Transverse colon (tissue), 4 donors: ENCODE measurements at regions not wholly inside any gene's neighbourhood (a gene's known extent, or its start where the extent isn't known, plus 50 kb on each side); places are given as distances from the start of the nearest gene placed in this dataset.

Source experiments
- DNase-seq: peaks from one replicate; pipeline ENCODE4 v3.0.0-alpha.2; 2019
- H3K27ac ChIP-seq, 4 donors: fragments of 200-600 bp; sonication (generic); 2 replicates each; pipeline ENCODE4 v1.5.1; 2016 to 2018; ENCODE audit warnings: inconsistent platforms in 4 of 4
- H3K27me3 ChIP-seq: fragments of 200-600 bp; sonication (generic); 2 replicates; pipeline ENCODE4 v1.5.1; 2017; ENCODE audit warnings: inconsistent platforms
- H3K36me3 ChIP-seq, 4 donors: fragments of 200-600 bp; sonication (generic); 2 replicates each; pipeline ENCODE4 v1.5.1; 2017 to 2019; ENCODE audit warnings: inconsistent platforms in 4 of 4
- H3K4me1 ChIP-seq, 4 donors: fragments of 200-600 bp; sonication (generic); 2 replicates each; pipeline ENCODE4 v1.5.1; 2017 to 2020; ENCODE audit warnings: inconsistent platforms in 4 of 4
- H3K4me3 ChIP-seq, 4 donors: fragments of 200-600 bp; sonication (generic); 1 replicate in 1 of 4; 2 replicates in 3 of 4; pipeline versions ENCODE4 v1.5.1 to v1.6.1; 2017 to 2019; ENCODE audit warnings: inconsistent platforms in 4 of 4
- H3K9me3 ChIP-seq, 2 donors: fragments of 200-600 bp; sonication (generic); 2 replicates each; pipeline ENCODE4 v1.5.1; 2017 to 2019; ENCODE audit warnings: inconsistent platforms in 2 of 2
- EP300 ChIP-seq: sonication (generic); formaldehyde crosslinking; IDR thresholded peaks from one replicate; pipeline ENCODE4 v1.6.1; 2017; ENCODE audit warnings: antibody characterized with exemption, low read depth
- POLR2A ChIP-seq: fragments of 450-650 bp; IDR thresholded peaks from one replicate; pipeline ENCODE4 v1.6.1; 2016; ENCODE audit warnings: antibody characterized with exemption, mild to moderate bottlenecking, moderate library complexity
- POLR2AphosphoS5 ChIP-seq, 3 donors: sonication (generic); formaldehyde crosslinking; IDR thresholded peaks; one replicate each; pipeline ENCODE4 v1.6.1; 2016; ENCODE audit warnings: antibody characterized with exemption in 3 of 3
- WGBS, 2 donors: methylation state at CpG; one replicate each; pipeline ENCODE4 v1.1.5; 2018; ENCODE audit warnings: low coverage in 1 of 2; 5-methylcytosine and 5-hydroxymethylcytosine counted together
- in situ Hi-C, 4 donors: fragments of 200-750 bp; cut with MboI; loops; one replicate each; pipeline versions ENCODE4 v1.15.0 to v1.15.1; 2017; ENCODE audit warnings: low sequenced_read_pairs in 3 of 4, low pct_ligation_motif_present in 1 of 4, low pct_unique_long_range_greater_than_20kb in 1 of 4
- intact Hi-C: fragments of 100-400 bp; cut with DNase I; formaldehyde crosslinking; loops from one replicate; pipeline ENCODE4 v1.15.1; 2023; ENCODE audit warnings: low total_unique reads
- TF ChIP-seq, protein P1 (sequence below), 5 experiments: fragments of 200-600 bp in 3 of 5; fragments of 450-650 bp in 2 of 5; sonication (generic) in 3 of 5; IDR thresholded peaks; 1 replicate in 2 of 5; 2 replicates in 3 of 5; pipeline ENCODE4 v1.5.1; 2016 to 2017; ENCODE audit warnings: antibody characterized with exemption in 5 of 5, inconsistent platforms in 3 of 5, mild to moderate bottlenecking in 2 of 5, moderate library complexity in 1 of 5

- no peaks in the 10 kb centered on the region for H3K9me3 ChIP-seq
- no peak for DNase-seq
- no peak overlapping the region for H3K4me3 ChIP-seq
- no peaks in the 10 kb centered on the region for H3K36me3 ChIP-seq
- TF ChIP-seq, protein P1, sequence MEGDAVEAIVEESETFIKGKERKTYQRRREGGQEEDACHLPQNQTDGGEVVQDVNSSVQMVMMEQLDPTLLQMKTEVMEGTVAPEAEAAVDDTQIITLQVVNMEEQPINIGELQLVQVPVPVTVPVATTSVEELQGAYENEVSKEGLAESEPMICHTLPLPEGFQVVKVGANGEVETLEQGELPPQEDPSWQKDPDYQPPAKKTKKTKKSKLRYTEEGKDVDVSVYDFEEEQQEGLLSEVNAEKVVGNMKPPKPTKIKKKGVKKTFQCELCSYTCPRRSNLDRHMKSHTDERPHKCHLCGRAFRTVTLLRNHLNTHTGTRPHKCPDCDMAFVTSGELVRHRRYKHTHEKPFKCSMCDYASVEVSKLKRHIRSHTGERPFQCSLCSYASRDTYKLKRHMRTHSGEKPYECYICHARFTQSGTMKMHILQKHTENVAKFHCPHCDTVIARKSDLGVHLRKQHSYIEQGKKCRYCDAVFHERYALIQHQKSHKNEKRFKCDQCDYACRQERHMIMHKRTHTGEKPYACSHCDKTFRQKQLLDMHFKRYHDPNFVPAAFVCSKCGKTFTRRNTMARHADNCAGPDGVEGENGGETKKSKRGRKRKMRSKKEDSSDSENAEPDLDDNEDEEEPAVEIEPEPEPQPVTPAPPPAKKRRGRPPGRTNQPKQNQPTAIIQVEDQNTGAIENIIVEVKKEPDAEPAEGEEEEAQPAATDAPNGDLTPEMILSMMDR (IDR thresholded peaks at IDR 0.05) = no peak
- TF ChIP-seq POLR2A = no peak
- TF ChIP-seq POLR2AphosphoS5 (IDR thresholded peaks at IDR 0.05) = no peak
- TF ChIP-seq EP300 = no peak
- in situ Hi-C loops (no loop called here), intact Hi-C loops (no loop called here)
- no peak overlapping the region for H3K27ac ChIP-seq
- H3K4me1 ChIP-seq = no peaks in the 10 kb centered on the region
- H3K27me3 ChIP-seq = no peaks in the 10 kb centered on the region
Measured at GRCh38 chr4:100641336-100641735, 123.5 kb upstream of the EMCN start.

GRCh38 chr4:100635899-100636298, 118.1 kb upstream of the EMCN start:
- no peaks in the 10 kb centered on the region for H3K9me3 ChIP-seq
- H3K27ac ChIP-seq = no peak overlapping the region
- DNase-seq = no peak
- in situ Hi-C loops (no loop called here), intact Hi-C loops (no loop called here)
- TF ChIP-seq, protein P1 (IDR thresholded peaks at IDR 0.05) = no peak
- H3K4me1 ChIP-seq = no peaks in the 10 kb centered on the region
- no peaks in the 10 kb centered on the region for H3K27me3 ChIP-seq
- no peak overlapping the region for H3K4me3 ChIP-seq
- H3K36me3 ChIP-seq = no peaks in the 10 kb centered on the region

GRCh38 chr4:100633269-100633668, 115.4 kb upstream of the EMCN start:
- H3K9me3 ChIP-seq = no peaks in the 10 kb centered on the region
- no peaks in the 10 kb centered on the region for H3K4me1 ChIP-seq
- no peaks in the 10 kb centered on the region for H3K27me3 ChIP-seq
- H3K27ac ChIP-seq = no peak overlapping the region
- in situ Hi-C loops (no loop called here), intact Hi-C loops (no loop called here)
- WGBS, 2 donors = 94% methylated on average over 2 of the region's 2 CpGs; no CpG with 5 or more reads in 1 of the 2 donors
- H3K4me3 ChIP-seq = no peak overlapping the region
- no peak for DNase-seq
- H3K36me3 ChIP-seq = no peaks in the 10 kb centered on the region
- TF ChIP-seq, protein P1 (IDR thresholded peaks at IDR 0.05) = no peak
- TF ChIP-seq POLR2A (no peak), EP300 (no peak), POLR2AphosphoS5 (IDR thresholded peaks at IDR 0.05) (no peak)

DNA sequence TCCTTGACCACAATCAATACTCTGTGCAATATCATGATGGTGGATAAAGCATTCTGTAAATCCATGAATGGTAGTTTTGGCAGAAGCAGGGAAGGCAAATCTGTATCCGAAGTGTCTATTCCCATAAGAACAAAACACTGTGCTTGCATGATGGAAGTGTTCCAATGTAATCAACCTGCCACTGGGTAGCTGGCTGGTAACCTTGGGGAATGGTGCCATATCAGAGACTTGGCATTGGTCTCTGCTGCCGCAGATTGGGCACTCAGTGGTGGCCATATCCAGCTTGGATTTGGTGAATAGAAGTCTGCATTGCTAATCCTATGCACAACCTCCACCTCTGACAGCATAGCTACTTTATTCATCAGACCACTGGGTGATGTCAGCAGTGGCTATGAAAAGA, 114.3 kb upstream of the EMCN start:
- TF ChIP-seq POLR2A = no peak
- no peak for TF ChIP-seq EP300
- TF ChIP-seq POLR2AphosphoS5 (IDR thresholded peaks at IDR 0.05) = no peak
- TF ChIP-seq, protein P1 (IDR thresholded peaks at IDR 0.05) = no peak
- H3K4me1 ChIP-seq = no peaks in the 10 kb centered on the region
- no peak overlapping the region for H3K4me3 ChIP-seq
- H3K36me3 ChIP-seq = no peaks in the 10 kb centered on the region
- no peak overlapping the region for H3K27ac ChIP-seq
- no peaks in the 10 kb centered on the region for H3K27me3 ChIP-seq
- DNase-seq = no peak
- in situ Hi-C loops (no loop called here), intact Hi-C loops (no loop called here)
- no peaks in the 10 kb centered on the region for H3K9me3 ChIP-seq
- WGBS, 2 donors = 89 to 100% methylated on average over 1 to 2 of the region's 2 CpGs
